SH-SY5Y (cell line): ENCODE measurements at regions not wholly inside any gene's neighbourhood (a gene's known extent, or its start where the extent isn't known, plus 50 kb on each side); places are given as distances from the start of the nearest gene placed in this dataset.

Experiments used
- GATA2 ChIP-seq: IDR thresholded peaks from 2 replicates; pipeline ENCODE4 v1.6.1; 2011; ENCODE audit warnings: mild to moderate bottlenecking, low read depth, low read length
- GATA3 ChIP-seq: IDR thresholded peaks from 2 replicates; pipeline ENCODE4 v1.6.1; 2011; ENCODE audit warnings: low read depth, mild to moderate bottlenecking, low read length, moderate library complexity

DNA sequence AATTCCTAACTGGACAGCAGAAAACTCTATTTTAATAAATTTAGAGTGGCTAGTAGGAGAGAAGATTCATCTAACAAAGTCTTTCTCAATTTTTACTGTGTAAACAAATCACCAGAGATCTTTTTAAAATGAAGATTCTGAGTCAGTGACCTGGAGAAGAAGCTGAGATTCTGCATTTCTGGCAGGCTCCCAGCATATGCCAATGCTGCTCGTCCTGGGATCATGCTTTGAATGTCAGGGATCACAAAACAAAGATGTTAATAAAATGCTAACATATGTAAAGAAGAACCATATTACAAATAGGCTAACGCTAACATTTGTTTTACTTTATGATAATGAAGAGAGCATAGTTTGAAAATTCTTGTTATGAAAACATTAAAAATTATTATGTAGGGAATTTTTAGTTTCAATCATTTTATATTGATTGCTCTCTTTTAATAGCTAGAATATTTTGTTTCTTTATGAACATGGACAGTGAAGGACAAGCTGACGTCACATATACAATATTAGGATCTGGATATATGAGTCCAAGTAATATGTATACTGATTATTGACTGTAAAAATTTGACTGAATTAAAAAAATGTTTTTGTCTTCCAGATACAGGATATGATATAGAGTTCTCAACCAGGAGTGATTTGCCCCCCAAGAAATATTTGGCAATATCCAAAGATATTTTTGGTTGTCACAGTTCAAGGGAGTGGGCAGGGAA is 160.8 kb upstream of the GPR149 start:
- TF ChIP-seq GATA2, result no peak
- no peak for TF ChIP-seq GATA3
